KG1 (cell line): ENCODE measurements at regions not wholly inside any gene's neighbourhood (a gene's known extent, or its start where the extent isn't known, plus 50 kb on each side); places are given as distances from the start of the nearest gene placed in this dataset.
"Not testable (repeated sequence)": the region's sequence is repeated elsewhere in the genome, so short reads cannot be mapped to it uniquely, and the experiment has no call there.

ENCODE experiments used
- DNase-seq: peaks from one replicate; lab custom pipeline; 2025; lab: John Stamatoyannopoulos, UW

- no peak for DNase-seq
Measured at GRCh38 chr1:244106837-244107493, 55.9 kb downstream of the ZBTB18 start.

- no peak for DNase-seq
Measured at GRCh38 chr1:244111027-244111426, 59.9 kb downstream of the ZBTB18 start.

GRCh38 chr1:244112041-244112440 is 61.0 kb downstream of the ZBTB18 start:
- DNase-seq: no peak

GRCh38 chr1:244112636-244113035 is 61.6 kb downstream of the ZBTB18 start:
- no peak for DNase-seq

GRCh38 chr1:244113532-244114320 is 62.6 kb downstream of the ZBTB18 start:
- DNase-seq: no peak

GRCh38 chr1:244114892-244115291 is 63.8 kb downstream of the ZBTB18 start:
- no peak for DNase-seq

- DNase-seq: no peak
Measured at GRCh38 chr1:244116946-244117345, 65.9 kb downstream of the ZBTB18 start.

- DNase-seq: no peak
Measured at GRCh38 chr1:244118109-244118761, 67.2 kb downstream of the ZBTB18 start.

- DNase-seq: no peak
Measured at GRCh38 chr1:244128591-244129383, 77.7 kb downstream of the ZBTB18 start.

- DNase-seq: no peak
Measured at GRCh38 chr1:244137276-244137675, 86.2 kb downstream of the ZBTB18 start.

GRCh38 chr1:244137725-244138124 is 86.6 kb downstream of the ZBTB18 start:
- DNase-seq: no peak

GRCh38 chr1:244138399-244138798 is 87.3 kb downstream of the ZBTB18 start:
- DNase-seq: no peak

- DNase-seq: no peak
Measured at GRCh38 chr1:244139655-244140054, 88.6 kb downstream of the ZBTB18 start.

GRCh38 chr1:244140420-244140819 is 89.3 kb downstream of the ZBTB18 start:
- DNase-seq: no peak

- DNase-seq: no peak
Measured at GRCh38 chr1:244144053-244144452, 93.0 kb downstream of the ZBTB18 start.

- DNase-seq: no peak
Measured at GRCh38 chr1:244150071-244150470, 99.0 kb downstream of the ZBTB18 start.

GRCh38 chr1:244150665-244151064 is 99.6 kb downstream of the ZBTB18 start:
- DNase-seq: no peak

GRCh38 chr1:244151537-244151936 is 100.5 kb downstream of the ZBTB18 start:
- no peak for DNase-seq

GRCh38 chr1:244154508-244154871 is 103.4 kb downstream of the ZBTB18 start:
- no peak for DNase-seq

GRCh38 chr1:244154872-244155531 is 103.9 kb downstream of the ZBTB18 start:
- DNase-seq: no peak

- DNase-seq: no peak
Measured at GRCh38 chr1:244155661-244156060, 104.6 kb downstream of the ZBTB18 start.

GRCh38 chr1:244156617-244157016 is 105.5 kb downstream of the ZBTB18 start:
- DNase-seq: not testable (repeated sequence)
